NCI-H2196 (cell line): ENCODE measurements at regions not wholly inside any gene's neighbourhood (a gene's known extent, or its start where the extent isn't known, plus 50 kb on each side); places are given as distances from the start of the nearest gene placed in this dataset.

ENCODE experiments used
- DNase-seq: peaks from one replicate; lab custom pipeline; 2025; ENCODE audit not compliant: unreplicated experiment; lab: John Stamatoyannopoulos, UW

GRCh38 chr11:103622296-103622695 lies 414.1 kb upstream of the DDI1 start:
- no peak for DNase-seq

- DNase-seq: no peak
These were observed 412.5 kb upstream of the DDI1 start for GRCh38 chr11:103623933-103624332.

DNA sequence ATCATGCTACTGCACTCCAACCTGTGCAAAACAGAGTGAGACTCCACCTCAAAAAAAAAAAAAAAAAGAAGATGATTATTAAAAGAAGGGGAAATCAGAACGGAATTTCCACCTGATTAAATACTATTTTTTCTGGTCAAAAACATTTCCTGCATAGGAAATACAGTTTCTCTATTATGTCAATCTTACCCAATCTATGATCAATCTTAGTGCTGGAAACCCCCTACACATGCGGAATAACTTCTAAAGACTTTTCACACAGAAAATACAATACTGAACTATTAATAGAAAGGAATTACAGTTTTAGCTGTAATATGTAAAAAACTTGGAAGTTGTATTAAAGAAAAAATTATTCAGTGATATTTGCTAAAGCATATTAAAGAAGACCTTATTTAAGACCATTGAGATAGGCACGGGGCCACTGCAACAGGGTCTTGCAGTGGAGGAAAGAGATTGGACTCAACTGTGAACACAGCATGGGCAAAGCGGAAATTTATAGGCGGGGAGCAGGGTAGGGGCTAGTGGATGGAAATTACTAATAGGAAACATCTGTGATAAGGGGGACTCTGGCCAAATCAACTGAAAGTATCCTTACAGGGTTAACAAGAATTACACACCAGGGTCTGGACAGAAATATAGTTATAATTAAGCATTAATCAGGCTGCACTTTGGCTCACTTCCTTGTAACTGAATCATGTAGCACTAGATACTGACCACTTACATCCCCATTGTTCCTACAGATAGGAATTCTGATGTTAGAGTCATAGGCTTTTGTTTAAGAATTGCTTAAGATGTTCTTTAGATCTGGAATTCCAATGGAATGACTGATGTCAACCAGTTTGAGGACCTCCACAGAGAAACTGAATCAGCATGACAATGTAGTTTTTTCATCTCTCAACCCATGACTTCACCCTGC lies 411.5 kb upstream of the DDI1 start:
- DNase-seq: no peak

DNA sequence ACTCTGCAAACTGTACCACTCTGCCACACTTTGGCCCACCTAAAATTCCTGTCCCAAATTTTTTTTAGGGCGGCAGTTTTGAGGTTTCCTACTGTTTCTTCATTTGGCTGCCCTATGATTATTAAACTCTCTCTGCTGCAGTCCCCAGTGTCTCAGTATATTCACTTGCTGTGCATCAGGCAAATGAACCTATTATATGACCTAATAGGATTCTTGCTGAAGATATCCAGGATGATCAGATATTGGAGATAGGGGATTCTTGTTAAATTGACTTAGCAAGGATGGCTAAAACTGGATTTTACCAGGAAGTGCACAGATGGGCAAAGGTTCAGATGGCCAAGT lies 410.8 kb upstream of the DDI1 start:
- DNase-seq: no peak

- DNase-seq: no peak
These were observed 408.3 kb upstream of the DDI1 start for GRCh38 chr11:103628121-103628520.

GRCh38 chr11:103631841-103632240 lies 404.6 kb upstream of the DDI1 start:
- no peak for DNase-seq

GRCh38 chr11:103633068-103633788 lies 403.2 kb upstream of the DDI1 start:
- DNase-seq: no peak

- DNase-seq: no peak
These were observed 402.4 kb upstream of the DDI1 start for GRCh38 chr11:103633819-103634590.

- no peak for DNase-seq
These were observed 400.2 kb upstream of the DDI1 start for GRCh38 chr11:103636232-103636631.

- no peak for DNase-seq
These were observed 399.1 kb upstream of the DDI1 start for GRCh38 chr11:103637295-103637694.

DNA sequence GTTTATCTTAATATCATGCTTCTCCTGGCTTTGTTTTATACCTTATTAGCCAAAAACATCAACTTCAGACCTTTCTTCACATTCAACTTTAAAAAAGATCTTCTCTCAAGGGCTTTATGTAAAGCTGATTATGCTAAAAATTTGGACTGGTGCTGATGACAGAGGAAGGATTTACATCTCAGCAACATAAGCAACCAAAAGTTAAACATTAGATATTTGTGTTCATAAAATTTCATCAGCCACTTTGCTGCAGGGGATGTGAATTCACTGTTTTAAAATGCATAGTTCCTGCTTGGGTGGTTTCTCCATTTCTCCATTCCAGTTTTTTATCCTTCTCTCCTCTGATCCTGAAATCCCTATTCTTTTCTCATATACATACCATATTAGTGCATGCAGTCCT lies 398.6 kb upstream of the DDI1 start:
- DNase-seq: no peak

DNA sequence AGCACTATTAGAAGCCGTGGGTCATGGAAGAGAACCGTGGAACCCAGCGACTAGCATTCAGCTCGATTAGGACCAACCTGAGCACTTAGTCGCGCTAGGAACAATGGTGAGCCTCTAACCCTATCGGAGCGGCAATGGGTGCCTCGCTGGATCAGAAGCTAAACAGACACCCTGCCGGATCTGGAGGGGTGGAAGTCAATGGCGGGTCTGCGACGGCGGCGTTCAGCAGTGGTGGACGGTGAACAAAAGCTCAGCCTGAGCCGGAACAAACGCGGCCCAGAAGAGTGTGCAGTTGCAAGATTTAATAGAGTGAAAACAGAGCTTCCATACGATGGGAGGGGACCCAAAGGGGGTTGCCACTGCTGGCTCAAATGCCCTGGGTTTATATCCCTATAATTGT lies 391.8 kb upstream of the DDI1 start:
- no peak for DNase-seq

DNA sequence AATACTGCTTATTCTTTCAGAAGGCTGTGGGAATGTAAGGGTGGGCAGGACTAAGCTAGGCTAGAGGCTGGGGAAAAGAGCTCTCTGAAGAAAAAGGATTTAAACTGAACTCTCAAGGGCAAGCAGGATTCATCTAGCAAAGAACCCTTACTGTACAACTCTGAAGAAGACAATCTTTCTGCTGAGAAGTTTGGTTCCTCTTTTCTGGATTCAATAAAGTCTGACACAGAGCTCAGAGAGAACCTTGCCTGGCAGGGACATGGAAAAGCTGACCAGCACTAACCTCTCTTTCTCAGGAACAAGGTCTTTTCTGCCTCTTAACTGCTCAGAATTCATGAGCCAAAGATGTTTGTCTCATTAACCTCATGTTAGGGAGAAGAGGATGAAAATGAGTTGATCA lies 388.4 kb upstream of the DDI1 start:
- DNase-seq: no peak

DNA sequence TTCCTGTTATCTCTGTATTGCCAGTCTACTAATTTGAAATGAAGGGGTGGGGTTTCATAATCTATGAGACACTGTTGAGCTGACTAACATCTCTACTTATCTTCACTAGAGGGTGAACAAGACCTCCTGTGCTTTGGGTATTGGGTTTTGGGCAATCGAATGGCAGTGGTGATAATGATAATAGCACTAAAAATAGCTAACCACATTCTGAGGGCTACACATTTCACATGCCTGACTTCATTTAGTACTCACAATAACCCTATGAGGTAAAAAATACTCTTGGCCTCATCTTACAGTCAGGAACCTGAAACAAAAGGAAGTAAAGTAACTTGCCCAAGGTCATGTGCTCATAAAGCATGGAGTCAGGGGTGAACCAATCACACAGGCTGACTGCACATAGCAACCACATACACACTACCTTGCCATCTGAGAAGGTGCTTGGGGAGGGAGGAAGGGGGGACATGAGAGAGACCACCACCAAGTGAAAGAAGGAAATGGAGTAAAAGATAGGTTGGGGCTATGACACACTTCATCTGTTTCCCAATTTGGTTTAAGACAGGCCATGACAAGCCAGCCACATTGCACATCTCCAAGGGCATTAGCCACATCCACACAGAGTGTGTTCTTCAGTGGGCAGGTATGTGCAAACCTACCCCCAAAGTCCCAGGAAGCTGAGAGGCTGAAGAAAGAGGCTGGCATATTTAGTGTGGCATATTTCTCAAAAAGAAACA lies 387.6 kb upstream of the DDI1 start:
- no peak for DNase-seq

GRCh38 chr11:103649401-103649895 lies 387.0 kb upstream of the DDI1 start:
- DNase-seq: no peak

DNA sequence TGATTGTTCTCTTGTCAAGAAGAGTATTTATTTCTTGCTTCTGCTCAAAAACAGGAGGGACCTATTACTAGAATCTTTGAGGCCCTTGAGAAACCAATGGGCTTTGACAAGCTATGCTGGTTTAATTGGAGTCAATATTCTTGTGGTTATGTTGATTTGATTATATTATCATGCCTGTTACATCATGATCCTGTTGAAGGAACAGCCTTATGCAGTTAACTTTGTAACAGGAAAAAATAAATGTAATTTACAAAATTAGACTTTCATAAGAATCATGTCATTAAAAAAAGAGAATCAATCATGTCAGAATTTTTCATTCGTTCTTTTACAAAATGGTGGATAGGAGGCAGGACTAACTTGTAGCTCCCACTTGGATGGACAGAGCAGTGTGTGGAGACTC lies 386.1 kb upstream of the DDI1 start:
- DNase-seq: no peak

GRCh38 chr11:103651341-103651998 lies 385.0 kb upstream of the DDI1 start:
- no peak for DNase-seq

- no peak for DNase-seq
These were observed 384.4 kb upstream of the DDI1 start for GRCh38 chr11:103652013-103652412.

- DNase-seq: no peak
These were observed 380.1 kb upstream of the DDI1 start for GRCh38 chr11:103656382-103656781.

DNA sequence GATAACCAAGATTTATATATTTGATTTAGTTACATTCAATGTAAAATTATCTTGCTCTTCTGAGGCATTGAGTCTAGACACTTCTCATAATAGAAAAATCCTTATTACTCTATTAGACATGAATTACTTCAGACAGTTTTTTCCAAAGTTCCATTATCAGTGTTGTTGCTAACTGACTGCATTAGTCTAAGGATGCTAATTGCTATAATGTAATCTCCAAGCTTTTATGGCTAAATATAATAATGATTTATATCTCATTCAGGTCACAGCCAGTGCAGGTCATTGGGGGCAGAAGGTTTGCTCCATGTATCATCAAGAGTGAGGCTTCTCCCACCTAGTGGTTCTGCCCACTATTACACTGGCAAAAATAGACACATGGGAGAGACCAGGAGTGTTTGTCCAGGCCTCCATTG lies 377.2 kb upstream of the DDI1 start:
- DNase-seq: no peak
